ENCODE measurements at regions not wholly inside any gene's neighbourhood (a gene's known extent, or its start where the extent isn't known, plus 50 kb on each side); places are given as distances from the start of the nearest gene placed in this dataset.

DNA sequence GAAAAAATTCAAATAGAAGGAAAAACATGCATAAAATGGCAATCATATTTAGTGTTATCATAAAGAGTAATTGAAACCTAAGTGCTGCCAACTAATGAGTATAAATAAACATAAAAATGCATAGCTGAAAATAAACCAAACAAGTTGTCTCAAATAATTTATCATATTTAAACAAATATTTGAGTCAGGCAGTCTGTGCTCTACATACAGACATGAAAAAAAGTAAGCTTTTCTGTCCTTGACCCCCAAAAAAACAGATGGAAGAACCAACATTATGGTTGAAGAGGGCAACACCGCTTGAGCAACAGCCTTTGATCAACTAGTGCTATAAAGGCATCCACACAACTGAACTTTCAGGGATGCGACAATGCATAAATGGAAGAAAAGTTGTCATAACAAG is 735.1 kb upstream of the MIR17HG start:
- Histone ChIP-seq H3K9me3 (ENCODE audit: control insufficient read depth, low read length) (no peaks in the 10 kb centered on the region), H3K27ac (ENCODE audit: insufficient read depth, low read length, poor library complexity, severe bottlenecking) (no peak overlapping the region), H3K4me1 (ENCODE audit: control insufficient read depth, insufficient read depth, low read length, poor library complexity, severe bottlenecking) (no peaks in the 10 kb centered on the region), H3K27me3 (replicated peaks; ENCODE audit: control insufficient read depth, insufficient read depth, low read length, poor library complexity, severe bottlenecking) (no peaks in the 10 kb centered on the region), H3K4me3 (ENCODE audit: insufficient read depth, low read depth, low read length, poor library complexity, severe bottlenecking) (no peak overlapping the region), H3K36me3 (ENCODE audit: control insufficient read depth, insufficient read depth, low read length) (no peaks in the 10 kb centered on the region)
- no peak for DNase-seq

DNA sequence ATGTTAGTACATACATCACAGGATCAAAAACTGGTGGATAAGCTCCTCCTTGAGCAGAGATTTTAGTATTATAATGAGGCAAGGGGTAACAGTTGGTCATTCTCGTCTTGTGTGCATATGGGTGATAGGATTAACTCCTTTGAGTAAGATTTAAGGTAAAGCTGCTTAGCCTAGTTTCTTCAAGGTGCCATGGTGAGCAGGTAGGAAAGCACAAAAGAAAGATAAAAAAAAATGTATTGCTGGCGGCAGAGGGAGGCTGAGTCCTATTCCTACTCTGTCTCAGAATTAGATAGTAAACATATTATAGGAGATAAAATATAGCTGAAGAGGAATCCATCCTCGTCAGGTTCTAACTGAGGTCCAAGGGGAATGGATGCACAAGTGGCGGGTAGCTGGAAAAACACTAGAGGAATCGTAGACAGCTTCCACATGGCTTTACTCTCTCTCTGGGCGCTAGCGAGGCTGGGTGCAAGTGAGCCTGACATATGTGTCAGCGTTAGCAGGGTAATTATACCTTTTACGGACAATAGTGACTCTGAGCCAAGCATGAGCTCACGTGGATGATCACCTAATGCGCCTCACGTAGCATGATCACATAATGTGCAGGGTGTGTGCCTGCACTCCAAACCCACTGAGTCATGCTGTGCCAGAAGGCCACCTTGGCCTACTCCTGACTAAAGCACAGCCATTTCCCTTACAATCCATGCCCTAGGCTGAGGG is 734.3 kb upstream of the MIR17HG start:
- Histone ChIP-seq H3K4me1 (ENCODE audit: control insufficient read depth, insufficient read depth, low read length, poor library complexity, severe bottlenecking) (no peaks in the 10 kb centered on the region), H3K27ac (ENCODE audit: insufficient read depth, low read length, poor library complexity, severe bottlenecking) (no peak overlapping the region), H3K27me3 (replicated peaks; ENCODE audit: control insufficient read depth, insufficient read depth, low read length, poor library complexity, severe bottlenecking) (no peaks in the 10 kb centered on the region), H3K9me3 (ENCODE audit: control insufficient read depth, low read length) (no peaks in the 10 kb centered on the region), H3K4me3 (ENCODE audit: insufficient read depth, low read depth, low read length, poor library complexity, severe bottlenecking) (no peak overlapping the region), H3K36me3 (ENCODE audit: control insufficient read depth, insufficient read depth, low read length) (no peaks in the 10 kb centered on the region)
- DNase-seq: no peak

DNA sequence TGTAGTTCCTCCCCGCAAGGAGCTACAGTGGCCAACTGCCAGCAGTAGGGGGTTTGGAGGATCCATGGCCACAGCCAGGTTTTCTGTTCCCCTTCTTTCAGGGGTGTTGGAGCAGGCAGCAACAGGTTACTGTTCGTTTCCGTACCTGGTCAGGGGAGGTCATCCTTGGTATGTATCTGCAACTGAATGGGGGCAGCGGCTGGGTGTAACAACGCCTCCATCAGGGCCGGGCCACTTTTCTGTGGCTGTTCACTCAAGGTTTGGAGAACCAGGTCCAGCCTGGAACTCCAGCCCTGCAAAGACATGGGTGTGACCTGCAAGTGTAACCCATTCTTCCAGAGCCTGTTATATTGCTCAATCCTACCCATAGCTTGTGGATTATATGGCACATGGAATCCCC is 732.3 kb upstream of the MIR17HG start:
- Histone ChIP-seq H3K9me3 (ENCODE audit: control insufficient read depth, low read length) (no peaks in the 10 kb centered on the region), H3K36me3 (ENCODE audit: control insufficient read depth, insufficient read depth, low read length) (no peaks in the 10 kb centered on the region), H3K4me3 (ENCODE audit: insufficient read depth, low read depth, low read length, poor library complexity, severe bottlenecking) (no peak overlapping the region), H3K27ac (ENCODE audit: insufficient read depth, low read length, poor library complexity, severe bottlenecking) (no peak overlapping the region), H3K27me3 (replicated peaks; ENCODE audit: control insufficient read depth, insufficient read depth, low read length, poor library complexity, severe bottlenecking) (no peaks in the 10 kb centered on the region), H3K4me1 (ENCODE audit: control insufficient read depth, insufficient read depth, low read length, poor library complexity, severe bottlenecking) (no peaks in the 10 kb centered on the region)
- DNase-seq: no peak

DNA sequence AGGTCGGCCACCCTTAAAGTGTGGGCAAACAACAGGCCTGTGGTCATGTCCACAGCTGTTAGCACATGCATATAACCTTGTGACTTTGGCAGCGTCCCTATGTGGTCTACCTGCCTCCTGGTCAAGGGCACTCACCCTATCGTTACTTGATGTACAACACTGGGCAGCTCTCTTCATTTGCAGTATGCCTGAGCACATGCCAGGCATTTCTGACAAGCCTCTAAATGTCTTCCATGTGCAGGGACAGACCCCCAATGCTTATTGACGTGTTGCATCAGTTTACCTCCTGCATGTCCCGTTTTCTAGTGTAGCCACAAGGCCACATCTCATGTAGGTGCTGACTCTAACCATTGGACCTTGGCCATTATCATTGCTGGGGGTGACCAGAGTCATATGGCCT is 731.7 kb upstream of the MIR17HG start:
- H3K4me3 ChIP-seq (ENCODE audit: insufficient read depth, low read depth, low read length, poor library complexity, severe bottlenecking): no peak overlapping the region
- H3K4me1 ChIP-seq (ENCODE audit: control insufficient read depth, insufficient read depth, low read length, poor library complexity, severe bottlenecking): no peaks in the 10 kb centered on the region
- no peaks in the 10 kb centered on the region for H3K9me3 ChIP-seq (ENCODE audit: control insufficient read depth, low read length)
- no peak overlapping the region for H3K27ac ChIP-seq (ENCODE audit: insufficient read depth, low read length, poor library complexity, severe bottlenecking)
- DNase-seq: no peak
- H3K36me3 ChIP-seq (ENCODE audit: control insufficient read depth, insufficient read depth, low read length): no peaks in the 10 kb centered on the region
- no peaks in the 10 kb centered on the region for H3K27me3 ChIP-seq (replicated peaks; ENCODE audit: control insufficient read depth, insufficient read depth, low read length, poor library complexity, severe bottlenecking)

DNA sequence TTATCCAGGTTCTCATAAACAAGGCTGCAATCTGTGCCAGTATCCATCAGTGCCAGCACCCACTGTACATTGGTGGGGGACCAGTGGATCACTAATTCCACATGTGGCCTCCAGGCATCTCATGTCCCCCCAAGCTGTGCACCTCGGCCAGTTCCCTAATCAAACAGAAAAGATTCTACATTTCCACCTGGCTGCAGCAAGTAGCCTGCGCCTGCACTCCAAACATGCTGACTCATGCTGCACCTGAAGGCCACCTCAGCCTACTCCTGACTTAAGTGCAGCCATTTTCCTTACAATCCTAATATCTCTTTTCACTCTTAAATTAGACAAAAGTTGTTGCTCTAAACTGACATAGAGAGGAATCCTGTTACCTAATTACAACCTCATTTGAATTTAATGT is 729.4 kb upstream of the MIR17HG start:
- no peaks in the 10 kb centered on the region for H3K4me1 ChIP-seq (ENCODE audit: control insufficient read depth, insufficient read depth, low read length, poor library complexity, severe bottlenecking)
- no peak overlapping the region for H3K4me3 ChIP-seq (ENCODE audit: insufficient read depth, low read depth, low read length, poor library complexity, severe bottlenecking)
- H3K27me3 ChIP-seq (replicated peaks; ENCODE audit: control insufficient read depth, insufficient read depth, low read length, poor library complexity, severe bottlenecking): no peaks in the 10 kb centered on the region
- no peaks in the 10 kb centered on the region for H3K9me3 ChIP-seq (ENCODE audit: control insufficient read depth, low read length)
- DNase-seq: no peak
- H3K36me3 ChIP-seq (ENCODE audit: control insufficient read depth, insufficient read depth, low read length): no peaks in the 10 kb centered on the region
- no peak overlapping the region for H3K27ac ChIP-seq (ENCODE audit: insufficient read depth, low read length, poor library complexity, severe bottlenecking)

DNA sequence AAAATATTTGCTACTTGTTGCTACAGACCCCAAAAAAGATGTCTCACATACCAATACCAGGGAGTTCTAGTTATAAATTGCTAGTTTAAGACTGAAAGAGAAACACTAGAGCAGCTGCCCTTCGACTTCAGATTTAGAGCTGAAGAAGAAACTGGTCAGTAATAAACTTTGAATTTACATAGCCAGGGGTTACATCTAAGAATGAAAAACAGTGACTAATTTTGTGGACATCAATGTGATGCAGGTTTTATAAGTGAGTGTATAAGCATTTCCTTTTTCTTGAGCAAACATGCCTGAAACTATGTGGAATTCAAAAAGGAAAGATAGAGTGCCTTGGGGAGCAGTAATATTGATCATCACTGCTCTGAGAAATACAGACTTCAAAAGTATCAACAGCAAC is 724.9 kb upstream of the MIR17HG start:
- Histone ChIP-seq H3K36me3 (ENCODE audit: control insufficient read depth, insufficient read depth, low read length) (no peaks in the 10 kb centered on the region), H3K27me3 (replicated peaks; ENCODE audit: control insufficient read depth, insufficient read depth, low read length, poor library complexity, severe bottlenecking) (no peaks in the 10 kb centered on the region), H3K27ac (ENCODE audit: insufficient read depth, low read length, poor library complexity, severe bottlenecking) (no peak overlapping the region), H3K4me1 (ENCODE audit: control insufficient read depth, insufficient read depth, low read length, poor library complexity, severe bottlenecking) (no peaks in the 10 kb centered on the region), H3K4me3 (ENCODE audit: insufficient read depth, low read depth, low read length, poor library complexity, severe bottlenecking) (no peak overlapping the region), H3K9me3 (ENCODE audit: control insufficient read depth, low read length) (no peaks in the 10 kb centered on the region)
- no peak for DNase-seq

GRCh38 chr13:90623318-90624011 is 724.0 kb upstream of the MIR17HG start:
- DNase-seq: no peak
- no peak overlapping the region for H3K4me3 ChIP-seq (ENCODE audit: insufficient read depth, low read depth, low read length, poor library complexity, severe bottlenecking)
- H3K27me3 ChIP-seq (replicated peaks; ENCODE audit: control insufficient read depth, insufficient read depth, low read length, poor library complexity, severe bottlenecking): no peaks in the 10 kb centered on the region
- H3K9me3 ChIP-seq (ENCODE audit: control insufficient read depth, low read length): no peaks in the 10 kb centered on the region
- no peaks in the 10 kb centered on the region for H3K4me1 ChIP-seq (ENCODE audit: control insufficient read depth, insufficient read depth, low read length, poor library complexity, severe bottlenecking)
- H3K36me3 ChIP-seq (ENCODE audit: control insufficient read depth, insufficient read depth, low read length): no peaks in the 10 kb centered on the region
- no peak overlapping the region for H3K27ac ChIP-seq (ENCODE audit: insufficient read depth, low read length, poor library complexity, severe bottlenecking)

DNA sequence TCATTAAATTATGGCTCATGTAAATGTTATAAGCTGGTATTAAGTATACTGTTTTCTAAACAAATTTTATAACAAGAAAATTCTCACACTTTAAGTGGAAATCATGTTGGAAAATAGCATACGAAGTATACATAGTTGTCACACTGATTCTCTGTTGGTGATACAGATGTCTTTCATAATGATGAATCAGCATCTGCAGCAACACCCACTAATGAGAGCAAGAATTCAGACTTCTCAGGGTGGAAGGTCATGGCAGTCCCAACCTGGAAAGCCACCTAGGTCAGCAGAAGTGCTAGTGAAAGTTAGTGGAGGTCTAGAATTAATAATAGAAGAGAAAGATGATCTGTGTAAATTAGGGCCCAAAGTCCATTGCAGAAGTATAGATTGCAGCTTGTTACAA is 719.7 kb upstream of the MIR17HG start:
- no peaks in the 10 kb centered on the region for H3K4me1 ChIP-seq (ENCODE audit: control insufficient read depth, insufficient read depth, low read length, poor library complexity, severe bottlenecking)
- no peak for DNase-seq
- no peaks in the 10 kb centered on the region for H3K36me3 ChIP-seq (ENCODE audit: control insufficient read depth, insufficient read depth, low read length)

GRCh38 chr13:90628471-90628870 is 719.0 kb upstream of the MIR17HG start:
- DNase-seq: no peak
- H3K27me3 ChIP-seq (replicated peaks; ENCODE audit: control insufficient read depth, insufficient read depth, low read length, poor library complexity, severe bottlenecking): no peaks in the 10 kb centered on the region

More for the DNA sequence above, 719.7 kb upstream of the MIR17HG start:
- Histone ChIP-seq H3K27ac (ENCODE audit: insufficient read depth, low read length, poor library complexity, severe bottlenecking) (no peak overlapping the region), H3K4me3 (ENCODE audit: insufficient read depth, low read depth, low read length, poor library complexity, severe bottlenecking) (no peak overlapping the region), H3K27me3 (replicated peaks; ENCODE audit: control insufficient read depth, insufficient read depth, low read length, poor library complexity, severe bottlenecking) (no peaks in the 10 kb centered on the region), H3K9me3 (ENCODE audit: control insufficient read depth, low read length) (no peaks in the 10 kb centered on the region)

GRCh38 chr13:90630716-90631115 is 716.8 kb upstream of the MIR17HG start:
- no peaks in the 10 kb centered on the region for H3K36me3 ChIP-seq (ENCODE audit: control insufficient read depth, insufficient read depth, low read length)
- H3K27me3 ChIP-seq (replicated peaks; ENCODE audit: control insufficient read depth, insufficient read depth, low read length, poor library complexity, severe bottlenecking): no peaks in the 10 kb centered on the region
- H3K9me3 ChIP-seq (ENCODE audit: control insufficient read depth, low read length): no peaks in the 10 kb centered on the region
- H3K4me3 ChIP-seq (ENCODE audit: insufficient read depth, low read depth, low read length, poor library complexity, severe bottlenecking): no peak overlapping the region
- no peak for DNase-seq
- no peaks in the 10 kb centered on the region for H3K4me1 ChIP-seq (ENCODE audit: control insufficient read depth, insufficient read depth, low read length, poor library complexity, severe bottlenecking)
- H3K27ac ChIP-seq (ENCODE audit: insufficient read depth, low read length, poor library complexity, severe bottlenecking): no peak overlapping the region

More at GRCh38 chr13:90628471-90628870, 719.0 kb upstream of the MIR17HG start:
- H3K9me3 ChIP-seq (ENCODE audit: control insufficient read depth, low read length): no peaks in the 10 kb centered on the region
- H3K4me3 ChIP-seq (ENCODE audit: insufficient read depth, low read depth, low read length, poor library complexity, severe bottlenecking): no peak overlapping the region
- H3K27ac ChIP-seq (ENCODE audit: insufficient read depth, low read length, poor library complexity, severe bottlenecking): no peak overlapping the region
- no peaks in the 10 kb centered on the region for H3K4me1 ChIP-seq (ENCODE audit: control insufficient read depth, insufficient read depth, low read length, poor library complexity, severe bottlenecking)
- H3K36me3 ChIP-seq (ENCODE audit: control insufficient read depth, insufficient read depth, low read length): no peaks in the 10 kb centered on the region

All from effector memory CD4-positive, alpha-beta T cell (primary cell).